Gastrocnemius medialis (tissue), 4 donors: ENCODE measurements at regions not wholly inside any gene's neighbourhood (a gene's known extent, or its start where the extent isn't known, plus 50 kb on each side); places are given as distances from the start of the nearest gene placed in this dataset.

Source experiments
- ATAC-seq, 2 donors: fragments of 150-250 bp; one replicate each; pipeline ENCODE4 v1.9.1; 2016
- DNase-seq, 2 donors: peaks; one replicate each; pipeline ENCODE4 v3.0.0-alpha.2; 2019
- H3K27ac ChIP-seq, 4 donors: fragments of 200-600 bp; sonication (generic); 1 replicate in 1 of 4; 2 replicates in 3 of 4; pipeline ENCODE4 v1.5.1; 2016 to 2018; ENCODE audit warnings: mild to moderate bottlenecking in 2 of 4, moderate library complexity in 1 of 4
- H3K27me3 ChIP-seq, 3 donors: fragments of 200-600 bp; sonication (generic) in 2 of 3; 1 replicate in 1 of 3; 2 replicates in 2 of 3; pipeline versions ENCODE4 v1.5.1 to v1.6.0; 2016 to 2019; ENCODE audit warnings: mild to moderate bottlenecking in 1 of 3, moderate library complexity in 1 of 3
- H3K36me3 ChIP-seq, 2 donors: fragments of 200-600 bp; sonication (generic) in 1 of 2; one replicate each; pipeline ENCODE4 v1.5.1; 2017 to 2018
- H3K4me1 ChIP-seq, 2 donors: fragments of 200-600 bp; sonication (generic) in 1 of 2; one replicate each; pipeline ENCODE4 v1.5.1; 2016 to 2017; ENCODE audit warnings: mild to moderate bottlenecking in 2 of 2
- H3K4me3 ChIP-seq, 4 donors: fragments of 200-600 bp; sonication (generic) in 3 of 4; 1 replicate in 1 of 4; 2 replicates in 3 of 4; pipeline ENCODE4 v1.5.1; 2016 to 2019; ENCODE audit warnings: mild to moderate bottlenecking in 2 of 4
- H3K9me3 ChIP-seq, 3 donors: fragments of 200-600 bp; sonication (generic) in 2 of 3; 1 replicate in 1 of 3; 2 replicates in 2 of 3; pipeline ENCODE4 v1.5.1; 2016 to 2019
- POLR2A ChIP-seq, 2 donors: fragments of 450-650 bp; IDR thresholded peaks; one replicate each; pipeline ENCODE4 v1.6.1; 2017; ENCODE audit warnings: antibody characterized with exemption in 2 of 2, mild to moderate bottlenecking in 2 of 2, moderate library complexity in 2 of 2
- in situ Hi-C, 4 donors: fragments of 200-750 bp; cut with MboI; loops; one replicate each; pipeline versions ENCODE4 v1.15.0 to v1.8.0; 2017; ENCODE audit warnings: low sequenced_read_pairs in 4 of 4
- intact Hi-C: fragments of 100-400 bp; cut with DNase I; formaldehyde crosslinking; loops from one replicate; pipeline ENCODE4 v1.15.1; 2023; ENCODE audit warnings: low total_unique reads
- TF ChIP-seq, protein P1 (sequence below), 5 experiments: fragments of 450-650 bp in 3 of 5; fragments of 200-600 bp in 2 of 5; sonication (generic) in 2 of 5; IDR thresholded peaks in 4 of 5; conservative IDR thresholded peaks in 1 of 5; 1 replicate in 4 of 5; 2 replicates in 1 of 5; pipeline ENCODE4 v1.5.1; 2016 to 2019; ENCODE audit warnings: antibody characterized with exemption in 5 of 5, mild to moderate bottlenecking in 3 of 5, moderate library complexity in 3 of 5

DNA sequence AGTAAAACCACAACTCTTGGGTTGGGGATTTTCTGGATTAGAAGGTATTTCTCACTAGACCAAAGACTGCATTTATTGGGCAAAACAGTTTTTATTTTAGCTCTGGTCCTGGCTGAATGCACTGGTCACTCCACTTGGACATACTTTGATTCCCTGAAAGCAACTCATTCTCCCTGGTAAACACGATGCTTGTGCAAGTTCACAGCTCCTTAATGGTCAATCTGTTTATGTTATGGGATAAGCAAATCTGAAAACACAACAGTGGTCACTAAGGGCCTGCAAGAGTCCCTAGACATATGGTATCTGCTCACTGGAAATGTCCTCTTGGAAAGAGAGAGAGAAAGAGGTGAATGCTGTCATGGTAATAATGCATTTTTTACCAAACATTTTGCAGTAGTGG lies 559.8 kb downstream of the CDH26 start:
- H3K27ac ChIP-seq = no peak overlapping the region
- H3K9me3 ChIP-seq = no peaks in the 10 kb centered on the region
- DNase-seq (no peak), ATAC-seq (no peak)
- no peak overlapping the region for H3K4me3 ChIP-seq
- intact Hi-C loops (no loop called here), in situ Hi-C loops (no loop called here)
- no peak for TF ChIP-seq POLR2A (IDR thresholded peaks at IDR 0.05)
- TF ChIP-seq, protein P1, sequence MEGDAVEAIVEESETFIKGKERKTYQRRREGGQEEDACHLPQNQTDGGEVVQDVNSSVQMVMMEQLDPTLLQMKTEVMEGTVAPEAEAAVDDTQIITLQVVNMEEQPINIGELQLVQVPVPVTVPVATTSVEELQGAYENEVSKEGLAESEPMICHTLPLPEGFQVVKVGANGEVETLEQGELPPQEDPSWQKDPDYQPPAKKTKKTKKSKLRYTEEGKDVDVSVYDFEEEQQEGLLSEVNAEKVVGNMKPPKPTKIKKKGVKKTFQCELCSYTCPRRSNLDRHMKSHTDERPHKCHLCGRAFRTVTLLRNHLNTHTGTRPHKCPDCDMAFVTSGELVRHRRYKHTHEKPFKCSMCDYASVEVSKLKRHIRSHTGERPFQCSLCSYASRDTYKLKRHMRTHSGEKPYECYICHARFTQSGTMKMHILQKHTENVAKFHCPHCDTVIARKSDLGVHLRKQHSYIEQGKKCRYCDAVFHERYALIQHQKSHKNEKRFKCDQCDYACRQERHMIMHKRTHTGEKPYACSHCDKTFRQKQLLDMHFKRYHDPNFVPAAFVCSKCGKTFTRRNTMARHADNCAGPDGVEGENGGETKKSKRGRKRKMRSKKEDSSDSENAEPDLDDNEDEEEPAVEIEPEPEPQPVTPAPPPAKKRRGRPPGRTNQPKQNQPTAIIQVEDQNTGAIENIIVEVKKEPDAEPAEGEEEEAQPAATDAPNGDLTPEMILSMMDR (IDR thresholded peaks at IDR 0.05 in 4 of 5, conservative IDR thresholded peaks at IDR 0.05 in 1 of 5) = no peak
- no peaks in the 10 kb centered on the region for H3K27me3 ChIP-seq
- no peaks in the 10 kb centered on the region for H3K4me1 ChIP-seq
- no peaks in the 10 kb centered on the region for H3K36me3 ChIP-seq

DNA sequence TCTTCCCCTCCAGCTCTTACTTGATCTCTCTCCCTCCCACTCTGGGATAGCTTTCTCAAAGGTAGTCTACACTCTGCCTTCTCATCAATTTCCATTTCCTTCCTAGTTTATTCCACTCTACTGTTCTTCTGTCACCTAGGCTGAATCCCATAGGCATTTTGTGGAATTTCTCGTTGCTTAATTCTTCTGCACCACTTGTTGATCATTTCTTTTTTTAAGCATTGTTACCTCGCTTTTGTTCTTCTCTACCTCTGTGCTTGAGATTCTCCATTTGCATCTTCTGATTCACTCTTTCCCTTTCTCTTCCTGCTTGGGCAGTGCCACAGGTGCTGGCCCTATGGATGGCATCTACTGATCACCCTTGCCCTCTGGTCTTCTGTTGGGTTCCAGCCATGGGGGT lies 567.2 kb downstream of the CDH26 start:
- ATAC-seq (no peak), DNase-seq (no peak)
- H3K9me3 ChIP-seq = no peaks in the 10 kb centered on the region
- no peak overlapping the region for H3K27ac ChIP-seq
- intact Hi-C loops = no loop called here
- no peaks in the 10 kb centered on the region for H3K27me3 ChIP-seq
- in situ Hi-C loops = no loop called here
- no peaks in the 10 kb centered on the region for H3K4me1 ChIP-seq
- no peak for TF ChIP-seq POLR2A (IDR thresholded peaks at IDR 0.05)
- TF ChIP-seq, protein P1 (IDR thresholded peaks at IDR 0.05 in 4 of 5, conservative IDR thresholded peaks at IDR 0.05 in 1 of 5) = no peak
- no peak overlapping the region for H3K4me3 ChIP-seq
- no peaks in the 10 kb centered on the region for H3K36me3 ChIP-seq

DNA sequence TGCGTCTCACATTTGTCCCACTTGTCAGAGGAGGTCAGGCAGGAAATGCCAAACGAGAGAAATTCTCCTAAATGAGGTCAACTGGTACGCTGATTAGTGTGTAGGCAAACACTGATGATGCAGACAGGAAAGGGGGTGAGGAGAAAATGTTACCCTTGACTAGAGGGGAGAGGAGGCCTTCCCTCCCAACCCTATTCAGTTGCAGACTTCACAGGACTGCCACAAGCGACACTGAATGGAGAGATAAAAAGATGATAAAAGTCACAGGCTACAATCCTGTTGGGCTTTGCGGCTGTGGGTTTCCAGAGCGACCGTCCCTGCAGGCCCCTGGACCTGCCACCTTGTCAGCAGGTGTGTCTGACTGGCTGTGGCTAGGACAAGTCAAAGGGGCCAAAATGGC lies 569.4 kb downstream of the CDH26 start:
- ATAC-seq (no peak), DNase-seq (no peak)
- in situ Hi-C loops = no loop called here
- H3K9me3 ChIP-seq = no peaks in the 10 kb centered on the region
- H3K4me1 ChIP-seq = no peaks in the 10 kb centered on the region
- no peaks in the 10 kb centered on the region for H3K27me3 ChIP-seq
- H3K36me3 ChIP-seq = no peaks in the 10 kb centered on the region
- intact Hi-C loops = no loop called here
- H3K4me3 ChIP-seq = no peak overlapping the region
- no peak for TF ChIP-seq POLR2A (IDR thresholded peaks at IDR 0.05)
- TF ChIP-seq, protein P1 (IDR thresholded peaks at IDR 0.05 in 4 of 5, conservative IDR thresholded peaks at IDR 0.05 in 1 of 5) = no peak
- H3K27ac ChIP-seq = no peak overlapping the region

DNA sequence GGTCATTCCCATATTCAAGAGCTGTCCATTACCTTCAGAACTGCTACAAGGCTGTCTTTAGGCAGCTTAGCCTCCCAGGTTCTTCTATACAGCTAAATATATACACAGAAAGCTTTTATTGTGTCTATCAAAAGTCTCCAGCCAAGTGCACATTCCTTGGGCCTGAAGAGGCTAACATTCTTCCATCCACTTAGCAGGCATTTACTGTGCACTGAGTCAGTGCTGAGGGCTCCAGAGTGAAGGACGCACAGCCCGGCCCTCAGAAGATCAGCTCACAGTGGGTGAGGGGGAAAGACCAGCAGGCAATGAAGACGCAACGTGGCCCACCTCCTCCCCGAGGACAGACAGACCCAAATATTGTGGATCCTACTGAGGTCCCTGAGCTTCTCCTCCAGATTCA lies 569.9 kb downstream of the CDH26 start:
- no peak for TF ChIP-seq POLR2A (IDR thresholded peaks at IDR 0.05)
- TF ChIP-seq, protein P1 (IDR thresholded peaks at IDR 0.05 in 4 of 5, conservative IDR thresholded peaks at IDR 0.05 in 1 of 5) = no peak
- ATAC-seq = no peak
- Histone ChIP-seq H3K27me3 (no peaks in the 10 kb centered on the region), H3K27ac (no peak overlapping the region), H3K9me3 (no peaks in the 10 kb centered on the region), H3K4me1 (no peaks in the 10 kb centered on the region), H3K4me3 (no peak overlapping the region), H3K36me3 (no peaks in the 10 kb centered on the region)
- DNase-seq = no peak
- in situ Hi-C loops = no loop called here
- intact Hi-C loops = no loop called here

DNA sequence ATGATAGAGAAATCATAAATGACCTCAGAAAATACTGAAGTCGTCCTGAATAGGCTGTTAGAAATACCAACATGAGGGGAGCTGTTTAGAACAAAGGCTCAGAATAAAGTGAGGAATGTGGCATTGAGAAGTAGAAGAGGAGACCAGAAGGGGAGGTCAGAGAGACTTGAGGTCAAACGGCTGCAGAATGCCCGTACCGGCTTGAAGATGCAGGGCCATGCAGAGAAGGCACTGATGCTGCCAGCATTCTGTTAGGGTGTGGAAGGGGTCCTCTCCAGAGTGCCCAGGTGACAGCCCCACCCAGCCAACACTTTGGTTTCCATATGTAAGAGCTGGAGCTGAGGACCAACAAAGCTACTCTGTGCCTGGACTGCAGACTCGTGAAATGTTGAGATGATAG lies 570.9 kb downstream of the CDH26 start:
- no peaks in the 10 kb centered on the region for H3K36me3 ChIP-seq
- no peak overlapping the region for H3K4me3 ChIP-seq
- intact Hi-C loops = no loop called here
- in situ Hi-C loops = no loop called here
- DNase-seq (no peak), ATAC-seq (no peak)
- TF ChIP-seq POLR2A (IDR thresholded peaks at IDR 0.05) = no peak
- TF ChIP-seq, protein P1 (IDR thresholded peaks at IDR 0.05 in 4 of 5, conservative IDR thresholded peaks at IDR 0.05 in 1 of 5) = no peak
- H3K27me3 ChIP-seq = no peaks in the 10 kb centered on the region
- no peak overlapping the region for H3K27ac ChIP-seq
- no peaks in the 10 kb centered on the region for H3K9me3 ChIP-seq
- H3K4me1 ChIP-seq = no peaks in the 10 kb centered on the region
